WTC11 (cell line): ENCODE measurements at regions not wholly inside any gene's neighbourhood (a gene's known extent, or its start where the extent isn't known, plus 50 kb on each side); places are given as distances from the start of the nearest gene placed in this dataset.

Experiments used
- ATAC-seq: fragments of 200-7000 bp; cut with Tn5 transposase; 2 replicates; pipeline ENCODE4 v1.10.0; 2021; ENCODE audit warnings: mild to moderate bottlenecking, moderate library complexity
- CTCF ChIA-PET: fragments of 300-600 bp; sonication (Branson Sonifier 250); formaldehyde crosslinking; loops from one replicate; lab custom pipeline; 2021; ENCODE audit warnings: antibody characterized with exemption; lab: Charles Lee
- POLR2A ChIA-PET: fragments of 350-600 bp; sonication (Branson Sonifier 250); formaldehyde crosslinking; loops from one replicate; lab custom pipeline; 2021; ENCODE audit warnings: antibody characterized with exemption; lab: Charles Lee
- DNase-seq: peaks from one replicate; pipeline ENCODE4 v3.0.0; 2021; ENCODE audit warnings: low spot score
- H3K27ac Mint-ChIP-seq: 2 replicates; pipeline ENCODE4 v1.8.0; 2021; ENCODE audit warnings: mixed read lengths
- H3K27me3 Mint-ChIP-seq: 2 replicates; pipeline ENCODE4 v1.8.0; 2021; ENCODE audit warnings: low read depth, mild to moderate bottlenecking, moderate library complexity, mixed read lengths
- H3K36me3 Mint-ChIP-seq: 2 replicates; pipeline ENCODE4 v1.8.0; 2021; ENCODE audit warnings: mixed read lengths
- H3K4me1 Mint-ChIP-seq: 2 replicates; pipeline ENCODE4 v1.8.0; 2022; ENCODE audit warnings: mixed read lengths
- H3K4me3 Mint-ChIP-seq: 2 replicates; pipeline ENCODE4 v1.8.0; 2021; ENCODE audit warnings: mild to moderate bottlenecking, moderate library complexity, mixed read lengths
- H3K9me3 Mint-ChIP-seq: 2 replicates; pipeline ENCODE4 v1.8.0; 2021; ENCODE audit warnings: mixed read lengths
- ATF1 ChIP-seq: sonication (generic); formaldehyde crosslinking; IDR thresholded peaks from 2 replicates; pipeline ENCODE4 v1.8.1; 2023; ENCODE audit warnings: mild to moderate bottlenecking, moderate library complexity, missing genetic modification reagents
- CBFB ChIP-seq: sonication (generic); formaldehyde crosslinking; IDR thresholded peaks from 2 replicates; pipeline ENCODE4 v1.8.1; 2022; ENCODE audit warnings: mild to moderate bottlenecking, low read depth, missing genetic modification reagents
- CREM ChIP-seq: sonication (generic); formaldehyde crosslinking; IDR thresholded peaks from 2 replicates; pipeline ENCODE4 v1.8.1; 2022; ENCODE audit warnings: mild to moderate bottlenecking, missing genetic modification reagents, moderate library complexity
- GTF2I ChIP-seq: fragments of 250-450 bp; sonication (Bioruptor Pico); conservative IDR thresholded peaks from 2 replicates; pipeline ENCODE4 v1.4.0; 2021; ENCODE audit warnings: mild to moderate bottlenecking
- HMGA2 ChIP-seq: fragments of 250-450 bp; sonication (Bioruptor Pico); IDR thresholded peaks from 2 replicates; pipeline ENCODE4 v1.4.0; 2021; ENCODE audit warnings: mild to moderate bottlenecking, moderate library complexity
- MXD4 ChIP-seq: fragments of 250-450 bp; sonication (Bioruptor Pico); IDR thresholded peaks from 2 replicates; pipeline ENCODE4 v1.8.0; 2021; ENCODE audit warnings: mild to moderate bottlenecking, moderate library complexity, borderline replicate concordance
- MYBL2 ChIP-seq: sonication (generic); formaldehyde crosslinking; IDR thresholded peaks from 2 replicates; pipeline ENCODE4 v1.8.1; 2023; ENCODE audit warnings: mild to moderate bottlenecking, moderate library complexity, missing genetic modification reagents
- NFATC4 ChIP-seq: fragments of 250-450 bp; sonication (Bioruptor Pico); IDR thresholded peaks from 2 replicates; pipeline ENCODE4 v1.9.0; 2021; ENCODE audit warnings: mild to moderate bottlenecking
- NR2C2 ChIP-seq: sonication (generic); formaldehyde crosslinking; IDR thresholded peaks from 2 replicates; pipeline ENCODE4 v1.8.0; 2022; ENCODE audit warnings: mild to moderate bottlenecking, missing genetic modification reagents
- NR3C1 ChIP-seq: sonication (generic); formaldehyde crosslinking; conservative IDR thresholded peaks from 2 replicates; pipeline ENCODE4 v1.8.1; 2023; ENCODE audit warnings: low read depth, mild to moderate bottlenecking, missing genetic modification reagents
- SMAD3 ChIP-seq: sonication (generic); formaldehyde crosslinking; IDR thresholded peaks from 2 replicates; pipeline ENCODE4 v1.8.0; 2022; ENCODE audit warnings: missing genetic modification reagents, mild to moderate bottlenecking, borderline replicate concordance
- STAT6 ChIP-seq: sonication (generic); formaldehyde crosslinking; conservative IDR thresholded peaks from 2 replicates; pipeline ENCODE4 v1.8.1; 2023; ENCODE audit warnings: mild to moderate bottlenecking, low read depth, missing genetic modification reagents, moderate library complexity
- TP53 ChIP-seq: sonication (generic); formaldehyde crosslinking; IDR thresholded peaks from 2 replicates; pipeline ENCODE4 v1.8.1; 2023; ENCODE audit warnings: mild to moderate bottlenecking, missing genetic modification reagents
- ZNF232 ChIP-seq: sonication (generic); formaldehyde crosslinking; IDR thresholded peaks from 2 replicates; pipeline ENCODE4 v1.8.0; 2022; ENCODE audit warnings: mild to moderate bottlenecking, missing genetic modification reagents
- ZNF396 ChIP-seq: fragments of 250-450 bp; sonication (Bioruptor Pico); IDR thresholded peaks from 2 replicates; pipeline ENCODE4 v1.8.0; 2021; ENCODE audit warnings: mild to moderate bottlenecking, moderate library complexity, borderline replicate concordance
- TF ChIP-seq, protein P1 (sequence below): sonication (generic); formaldehyde crosslinking; IDR thresholded peaks from 2 replicates; pipeline ENCODE4 v1.8.1; 2023; ENCODE audit warnings: mild to moderate bottlenecking, missing genetic modification reagents
- TF ChIP-seq, protein P2 (sequence below): sonication (generic); formaldehyde crosslinking; conservative IDR thresholded peaks from 2 replicates; pipeline ENCODE4 v1.8.1; 2022; ENCODE audit warnings: mild to moderate bottlenecking, missing genetic modification reagents
- TF ChIP-seq, protein P3 (sequence below): fragments of 250-450 bp; sonication (Bioruptor Pico); IDR thresholded peaks from 2 replicates; pipeline ENCODE4 v1.9.0; 2021; ENCODE audit warnings: mild to moderate bottlenecking

DNA sequence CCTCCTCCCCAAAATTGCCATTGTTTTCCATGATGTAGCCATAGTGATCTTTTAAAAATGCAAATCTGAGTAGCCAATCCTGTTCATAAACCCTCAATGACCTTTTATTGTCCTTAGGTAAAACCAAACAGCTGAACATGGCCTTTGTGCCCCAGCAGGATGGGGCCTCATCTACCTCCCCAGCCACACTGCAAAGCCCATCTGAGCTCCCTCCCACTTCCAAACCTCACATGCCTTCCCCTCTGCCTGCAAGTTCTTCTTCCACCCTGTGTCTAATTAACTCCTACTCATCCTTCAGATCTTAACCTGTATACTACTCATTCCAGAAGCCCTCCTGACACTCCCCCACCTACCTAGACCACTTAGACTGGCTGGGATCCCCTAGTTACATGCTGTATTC lies 178.8 kb upstream of the NPVF start:
- ChIA-PET CTCF (interaction anchor here (1.0 to 1.8 kb wide), 2 partner anchors 14 to 147 kb away, joined by 4 to 6 read pairs; no protein-coding TSS in a partner anchor), POLR2A (no interaction called here)
- Mint-ChIP-seq H3K4me3 (no peak overlapping the region), H3K4me1 (no peaks in the 10 kb centered on the region), H3K27me3 (peaks cover 8% of the 10 kb centered on the region), H3K9me3 (no peaks in the 10 kb centered on the region), H3K27ac (no peak overlapping the region), H3K36me3 (no peaks in the 10 kb centered on the region)
- DNase-seq: no peak
- no peak for TF ChIP-seq GTF2I
- no peak for TF ChIP-seq TP53 (CRISPR knock-in tag)
- no peak for TF ChIP-seq NFATC4
- TF ChIP-seq NR3C1 (CRISPR knock-in tag): no peak
- no peak for TF ChIP-seq STAT6 (CRISPR knock-in tag)
- TF ChIP-seq, protein P1, sequence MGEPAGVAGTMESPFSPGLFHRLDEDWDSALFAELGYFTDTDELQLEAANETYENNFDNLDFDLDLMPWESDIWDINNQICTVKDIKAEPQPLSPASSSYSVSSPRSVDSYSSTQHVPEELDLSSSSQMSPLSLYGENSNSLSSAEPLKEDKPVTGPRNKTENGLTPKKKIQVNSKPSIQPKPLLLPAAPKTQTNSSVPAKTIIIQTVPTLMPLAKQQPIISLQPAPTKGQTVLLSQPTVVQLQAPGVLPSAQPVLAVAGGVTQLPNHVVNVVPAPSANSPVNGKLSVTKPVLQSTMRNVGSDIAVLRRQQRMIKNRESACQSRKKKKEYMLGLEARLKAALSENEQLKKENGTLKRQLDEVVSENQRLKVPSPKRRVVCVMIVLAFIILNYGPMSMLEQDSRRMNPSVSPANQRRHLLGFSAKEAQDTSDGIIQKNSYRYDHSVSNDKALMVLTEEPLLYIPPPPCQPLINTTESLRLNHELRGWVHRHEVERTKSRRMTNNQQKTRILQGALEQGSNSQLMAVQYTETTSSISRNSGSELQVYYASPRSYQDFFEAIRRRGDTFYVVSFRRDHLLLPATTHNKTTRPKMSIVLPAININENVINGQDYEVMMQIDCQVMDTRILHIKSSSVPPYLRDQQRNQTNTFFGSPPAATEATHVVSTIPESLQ: no peak
- no peak for TF ChIP-seq HMGA2 (CRISPR knock-in tag)
- no peak for TF ChIP-seq NR2C2 (CRISPR knock-in tag)
- TF ChIP-seq ZNF396 (CRISPR knock-in tag): no peak
- no peak for TF ChIP-seq MXD4 (CRISPR knock-in tag)
- TF ChIP-seq SMAD3 (CRISPR knock-in tag): no peak
- no peak for TF ChIP-seq ATF1 (CRISPR knock-in tag)
- TF ChIP-seq ZNF232 (CRISPR knock-in tag): no peak
- no peak for TF ChIP-seq CBFB (CRISPR knock-in tag)
- no peak for ATAC-seq

DNA sequence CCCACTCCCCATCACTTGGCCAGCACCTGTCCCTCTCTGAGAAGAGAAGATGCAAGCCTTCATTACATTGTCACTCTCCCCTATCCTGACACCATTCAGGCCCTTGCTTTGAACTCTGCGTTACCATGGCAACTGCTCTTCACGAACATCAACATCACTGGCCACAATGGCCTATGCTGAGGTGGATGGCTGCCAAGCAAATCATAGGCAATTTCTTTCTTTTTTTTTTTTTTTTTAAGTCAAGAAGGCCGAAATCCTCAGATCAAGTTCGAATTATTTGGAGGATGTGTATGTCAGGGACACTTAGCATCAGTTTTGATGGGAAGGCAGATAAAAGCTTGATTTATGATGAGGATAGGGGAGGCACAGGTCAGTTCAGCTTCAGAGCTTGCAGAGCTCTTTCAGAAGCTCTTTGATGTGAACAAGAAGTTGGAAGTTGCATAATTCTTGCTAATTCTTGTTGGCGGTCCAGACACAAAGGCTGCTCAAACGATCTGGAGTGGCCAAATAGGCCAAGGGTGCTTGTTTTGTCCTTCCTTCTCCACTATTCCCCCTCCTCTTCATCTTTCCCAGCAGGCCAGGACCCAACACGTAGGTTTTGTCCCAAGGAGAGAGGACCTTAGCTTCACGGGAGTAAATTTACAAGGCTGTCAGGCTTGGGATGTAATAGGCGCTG lies 179.9 kb upstream of the NPVF start:
- Mint-ChIP-seq H3K27me3 (peaks cover 15% of the 10 kb centered on the region), H3K4me1 (no peaks in the 10 kb centered on the region), H3K36me3 (no peaks in the 10 kb centered on the region), H3K27ac (no peak overlapping the region), H3K9me3 (no peaks in the 10 kb centered on the region), H3K4me3 (no peak overlapping the region)
- DNase-seq (no peak), ATAC-seq (no peak)
- ChIA-PET CTCF (interaction anchor here (0.5 kb wide), 1 partner anchor 161 kb away, joined by 4 read pairs; no protein-coding TSS in a partner anchor), POLR2A (no interaction called here)
- TF ChIP-seq STAT6 (CRISPR knock-in tag) (no peak), CREM (CRISPR knock-in tag) (no peak), MYBL2 (CRISPR knock-in tag) (no peak)
- TF ChIP-seq, protein P2, sequence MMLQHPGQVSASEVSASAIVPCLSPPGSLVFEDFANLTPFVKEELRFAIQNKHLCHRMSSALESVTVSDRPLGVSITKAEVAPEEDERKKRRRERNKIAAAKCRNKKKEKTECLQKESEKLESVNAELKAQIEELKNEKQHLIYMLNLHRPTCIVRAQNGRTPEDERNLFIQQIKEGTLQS (CRISPR knock-in tag): no peak
- TF ChIP-seq, protein P3, sequence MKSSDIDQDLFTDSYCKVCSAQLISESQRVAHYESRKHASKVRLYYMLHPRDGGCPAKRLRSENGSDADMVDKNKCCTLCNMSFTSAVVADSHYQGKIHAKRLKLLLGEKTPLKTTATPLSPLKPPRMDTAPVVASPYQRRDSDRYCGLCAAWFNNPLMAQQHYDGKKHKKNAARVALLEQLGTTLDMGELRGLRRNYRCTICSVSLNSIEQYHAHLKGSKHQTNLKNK (CRISPR knock-in tag): no peak
